NB4 (cell line): ENCODE measurements at regions not wholly inside any gene's neighbourhood (a gene's known extent, or its start where the extent isn't known, plus 50 kb on each side); places are given as distances from the start of the nearest gene placed in this dataset.

Source experiments
- DNase-seq: peaks from one replicate; pipeline ENCODE4 v3.0.0; 2010; ENCODE audit warnings: low read depth
- H3K4me3 ChIP-seq: one replicate; pipeline ENCODE4 v1.5.1; 2011; ENCODE audit warnings: mild to moderate bottlenecking, low read depth, low read length, moderate library complexity
- MYC ChIP-seq: IDR thresholded peaks from 2 replicates; pipeline ENCODE4 v1.6.1; 2011; ENCODE audit warnings: low read depth, low read length
- POLR2A ChIP-seq: IDR thresholded peaks from 2 replicates; pipeline ENCODE4 v1.6.1; 2011; ENCODE audit warnings: mild to moderate bottlenecking; ENCODE audit not compliant: insufficient read length; ENCODE audit errors: extremely low read depth
- TF ChIP-seq, protein P1 (sequence below): IDR thresholded peaks from one replicate; pipeline ENCODE4 v1.5.1; 2012; ENCODE audit warnings: low read depth, low read length
- TF ChIP-seq, protein P2 (sequence below): IDR thresholded peaks from 2 replicates; pipeline ENCODE4 v1.6.1; 2011; ENCODE audit warnings: low read depth, low read length

DNA sequence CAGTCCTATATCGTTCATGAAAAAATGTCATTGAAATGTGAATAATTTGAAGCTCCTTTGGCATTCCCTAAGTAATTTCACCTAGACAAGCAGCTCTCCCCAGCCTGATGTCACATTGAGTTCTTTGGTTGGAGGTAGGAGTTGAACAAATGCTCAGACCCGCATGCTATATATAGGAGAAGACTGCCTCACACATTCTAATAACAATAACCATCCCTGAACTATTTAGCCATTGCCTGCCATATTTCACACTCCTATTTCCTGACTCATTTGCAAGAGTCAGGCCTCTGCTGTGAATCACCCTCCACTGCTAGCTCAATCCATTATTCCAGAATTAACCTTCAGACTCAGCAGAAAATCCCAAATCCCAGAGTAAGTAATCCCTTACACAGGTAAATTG, 256.6 kb upstream of the ACVR2A start:
- TF ChIP-seq, protein P1, sequence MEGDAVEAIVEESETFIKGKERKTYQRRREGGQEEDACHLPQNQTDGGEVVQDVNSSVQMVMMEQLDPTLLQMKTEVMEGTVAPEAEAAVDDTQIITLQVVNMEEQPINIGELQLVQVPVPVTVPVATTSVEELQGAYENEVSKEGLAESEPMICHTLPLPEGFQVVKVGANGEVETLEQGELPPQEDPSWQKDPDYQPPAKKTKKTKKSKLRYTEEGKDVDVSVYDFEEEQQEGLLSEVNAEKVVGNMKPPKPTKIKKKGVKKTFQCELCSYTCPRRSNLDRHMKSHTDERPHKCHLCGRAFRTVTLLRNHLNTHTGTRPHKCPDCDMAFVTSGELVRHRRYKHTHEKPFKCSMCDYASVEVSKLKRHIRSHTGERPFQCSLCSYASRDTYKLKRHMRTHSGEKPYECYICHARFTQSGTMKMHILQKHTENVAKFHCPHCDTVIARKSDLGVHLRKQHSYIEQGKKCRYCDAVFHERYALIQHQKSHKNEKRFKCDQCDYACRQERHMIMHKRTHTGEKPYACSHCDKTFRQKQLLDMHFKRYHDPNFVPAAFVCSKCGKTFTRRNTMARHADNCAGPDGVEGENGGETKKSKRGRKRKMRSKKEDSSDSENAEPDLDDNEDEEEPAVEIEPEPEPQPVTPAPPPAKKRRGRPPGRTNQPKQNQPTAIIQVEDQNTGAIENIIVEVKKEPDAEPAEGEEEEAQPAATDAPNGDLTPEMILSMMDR = no peak
- TF ChIP-seq MYC (no peak), POLR2A (no peak)
- TF ChIP-seq, protein P2, sequence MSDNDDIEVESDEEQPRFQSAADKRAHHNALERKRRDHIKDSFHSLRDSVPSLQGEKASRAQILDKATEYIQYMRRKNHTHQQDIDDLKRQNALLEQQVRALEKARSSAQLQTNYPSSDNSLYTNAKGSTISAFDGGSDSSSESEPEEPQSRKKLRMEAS = no peak
- H3K4me3 ChIP-seq = no peak overlapping the region
- DNase-seq = no peak

DNA sequence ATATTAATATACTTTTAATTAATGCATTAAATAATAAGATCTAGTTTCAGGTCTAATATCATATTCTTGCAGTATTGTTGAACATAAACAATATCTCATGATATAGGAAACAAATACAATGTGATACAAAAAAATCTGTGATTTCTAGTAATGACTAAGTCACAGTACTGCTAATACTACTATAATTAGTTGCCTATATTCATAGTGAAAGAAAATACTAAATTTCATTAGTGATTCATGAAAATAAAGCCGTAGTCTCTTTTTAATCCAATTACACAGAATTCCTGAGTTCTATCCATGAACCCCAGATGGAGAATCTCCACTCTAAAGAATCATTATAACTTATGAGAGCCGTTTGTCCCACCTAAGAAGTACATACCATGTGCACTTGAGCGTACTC, 266.3 kb upstream of the ACVR2A start:
- no peak overlapping the region for H3K4me3 ChIP-seq
- DNase-seq = no peak
- TF ChIP-seq, protein P1 = no peak
- no peak for TF ChIP-seq POLR2A

DNA sequence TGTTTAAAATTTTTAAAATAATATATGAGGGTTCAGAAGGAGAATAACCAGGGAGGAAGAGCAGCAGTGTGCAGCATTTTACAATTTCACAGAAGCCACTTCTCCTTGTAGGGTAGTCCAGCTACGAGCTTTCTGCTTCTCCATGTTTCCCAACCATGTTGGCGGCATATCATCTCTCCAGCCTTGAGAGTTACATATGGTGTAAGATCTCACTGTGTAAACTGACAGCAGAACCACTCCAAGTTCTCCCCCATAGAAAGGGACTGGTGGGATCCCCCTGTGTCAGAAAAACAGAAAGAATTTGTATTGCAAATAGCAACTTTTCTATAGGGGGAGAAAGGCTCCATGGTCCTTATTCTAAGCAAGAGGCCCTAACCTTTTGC, 266.8 kb upstream of the ACVR2A start:
- no peak for DNase-seq
- no peak for TF ChIP-seq MYC
- TF ChIP-seq, protein P2 = no peak
- TF ChIP-seq, protein P1 = no peak
- no peak overlapping the region for H3K4me3 ChIP-seq

DNA sequence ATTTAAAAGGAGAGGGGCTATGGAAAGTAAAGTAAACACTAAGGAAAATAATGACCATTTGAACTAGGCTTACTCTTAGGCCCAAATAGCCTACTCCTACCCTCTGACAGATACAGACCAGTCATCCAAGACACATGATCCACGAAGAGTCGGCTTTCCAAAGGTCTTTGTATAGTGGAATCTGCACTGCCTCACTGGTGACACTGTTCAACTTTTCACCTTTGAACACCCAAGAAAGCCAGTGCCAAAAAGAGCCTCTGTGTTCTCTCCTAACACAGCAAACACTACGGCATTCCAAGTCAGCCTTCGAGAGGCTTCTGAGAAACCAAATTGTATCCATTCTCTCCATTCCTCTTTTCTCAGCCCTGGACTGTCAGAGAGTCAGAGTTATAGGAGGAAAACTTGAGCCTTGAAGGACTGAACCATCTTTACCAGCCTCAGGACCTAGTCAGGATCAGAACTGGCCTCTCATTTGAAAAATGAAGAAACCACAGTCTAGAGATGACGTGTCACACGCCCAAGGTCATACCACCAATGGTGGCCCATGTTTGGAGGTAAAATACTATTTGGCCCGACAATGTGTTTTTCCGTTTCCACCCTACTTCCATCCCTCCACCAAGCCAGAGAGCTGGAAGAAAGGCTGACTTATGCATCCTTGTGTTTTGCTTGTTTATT, 267.4 kb upstream of the ACVR2A start:
- H3K4me3 ChIP-seq = no peak overlapping the region
- DNase-seq = no peak
- TF ChIP-seq POLR2A (no peak), MYC (no peak)
- TF ChIP-seq, protein P1 = no peak

DNA sequence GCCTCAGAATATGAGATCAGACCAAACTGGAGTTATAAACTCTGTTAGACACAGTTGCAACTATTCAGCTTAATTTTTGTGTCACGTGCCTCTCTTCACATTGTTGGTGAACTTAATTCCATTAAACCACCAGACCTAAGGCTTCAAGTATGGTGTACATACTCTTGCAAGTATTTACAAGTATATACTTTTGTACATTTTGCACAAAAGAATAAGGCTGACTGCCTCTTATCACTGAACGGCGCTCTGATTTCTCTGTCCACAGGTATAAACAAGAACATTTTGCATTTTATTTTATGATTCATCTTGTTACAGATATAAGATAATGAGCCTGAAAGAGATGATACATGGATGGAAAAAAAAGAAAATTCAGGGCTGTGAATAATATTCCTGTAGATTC, 269.7 kb upstream of the ACVR2A start:
- TF ChIP-seq MYC (no peak), POLR2A (no peak)
- TF ChIP-seq, protein P1 = no peak
- TF ChIP-seq, protein P2 = no peak
- H3K4me3 ChIP-seq = no peak overlapping the region
- no peak for DNase-seq

DNA sequence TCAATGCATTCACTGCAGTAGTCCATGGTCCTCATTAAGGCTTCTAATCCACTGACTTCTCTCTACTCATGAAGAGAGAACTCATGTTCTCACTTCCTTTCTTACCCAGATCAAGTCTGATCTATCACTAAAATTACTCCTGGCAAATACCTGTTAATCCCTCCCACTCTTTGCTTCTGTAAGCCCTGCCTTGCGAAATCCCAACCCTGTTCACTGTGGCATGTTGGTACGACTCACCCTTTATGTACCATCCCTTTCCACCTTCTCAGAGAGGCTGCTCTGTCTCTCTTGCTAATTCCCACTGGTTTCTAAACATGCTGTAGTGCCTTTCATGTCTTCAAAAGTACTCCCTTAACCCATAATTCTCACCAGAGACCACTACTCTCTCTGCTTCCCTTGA, 272.2 kb upstream of the ACVR2A start:
- TF ChIP-seq MYC (no peak), POLR2A (no peak)
- TF ChIP-seq, protein P2 = no peak
- TF ChIP-seq, protein P1 = no peak
- DNase-seq = peak; percentile 14
- no peak overlapping the region for H3K4me3 ChIP-seq
